H1 (cell line): ENCODE measurements at regions not wholly inside any gene's neighbourhood (a gene's known extent, or its start where the extent isn't known, plus 50 kb on each side); places are given as distances from the start of the nearest gene placed in this dataset.

Experiments
- CHD7 ChIP-seq: fragments of 300-600 bp; sonication (generic); IDR thresholded peaks from 2 replicates; pipeline ENCODE4 v1.7.1; 2012; ENCODE audit warnings: low read length, moderate library complexity, mild to moderate bottlenecking, inconsistent platforms; ENCODE audit not compliant: insufficient replicate concordance
- KDM5A ChIP-seq: fragments of 200-600 bp; IDR thresholded peaks from 2 replicates; pipeline ENCODE4 v1.7.1; 2012; ENCODE audit warnings: mild to moderate bottlenecking, low read length, inconsistent platforms, mixed read lengths
- TF ChIP-seq, protein P1 (sequence below): IDR thresholded peaks from 2 replicates; pipeline ENCODE4 v1.6.1; 2012; ENCODE audit warnings: inconsistent platforms

- TF ChIP-seq CHD7 (no peak), KDM5A (no peak)
- TF ChIP-seq, protein P1, sequence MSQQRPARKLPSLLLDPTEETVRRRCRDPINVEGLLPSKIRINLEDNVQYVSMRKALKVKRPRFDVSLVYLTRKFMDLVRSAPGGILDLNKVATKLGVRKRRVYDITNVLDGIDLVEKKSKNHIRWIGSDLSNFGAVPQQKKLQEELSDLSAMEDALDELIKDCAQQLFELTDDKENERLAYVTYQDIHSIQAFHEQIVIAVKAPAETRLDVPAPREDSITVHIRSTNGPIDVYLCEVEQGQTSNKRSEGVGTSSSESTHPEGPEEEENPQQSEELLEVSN, result no peak
Observed at GRCh38 chr3:127077505-127078064, 94.7 kb downstream of the PLXNA1 start (continued).
